ENCODE measurements at regions not wholly inside any gene's neighbourhood (a gene's known extent, or its start where the extent isn't known, plus 50 kb on each side); places are given as distances from the start of the nearest gene placed in this dataset.

DNA sequence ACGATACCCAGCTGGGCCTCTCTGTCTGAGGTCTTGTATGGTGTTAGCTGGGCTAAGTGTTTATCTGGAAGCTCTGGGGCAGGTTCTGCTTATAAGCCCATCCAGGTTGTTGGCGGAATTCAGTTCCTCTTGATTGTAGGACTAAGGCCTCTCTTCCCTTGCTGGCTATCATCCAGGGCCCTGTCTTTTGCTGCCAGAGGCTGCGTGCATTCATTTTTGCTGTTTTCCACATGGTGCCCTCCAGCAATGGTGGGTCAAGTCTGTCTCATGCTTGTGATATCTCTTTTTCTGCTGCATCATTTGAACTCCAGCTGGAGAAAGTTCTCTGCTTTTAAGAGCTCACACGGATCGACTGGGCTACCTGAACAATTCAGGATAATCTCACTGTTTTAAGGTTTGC is 105.7 kb upstream of the ZNF618 start:
- Histone ChIP-seq H3K4ac (ENCODE audit: low read depth, low read length) (no peak overlapping the region), H2BK15ac (ENCODE audit: low read depth, low read length) (no peak overlapping the region), H3K56ac (ENCODE audit: extremely low read depth, insufficient read depth, low read length) (no peak overlapping the region), H3K23ac (ENCODE audit: low read depth, low read length) (no peak overlapping the region), H3K4me2 (ENCODE audit: low read depth, low read length) (no peak overlapping the region), H2BK120ac (ENCODE audit: low read depth, low read length) (no peak overlapping the region), H4K91ac (ENCODE audit: insufficient read depth, low read depth, low read length) (no peak overlapping the region), H2AK9ac (replicated peaks; ENCODE audit: low read depth, low read length, poor library complexity) (no peak overlapping the region), H3K27me3 (ENCODE audit: control insufficient read depth, insufficient read depth, low read length) (peaks cover 44% of the 10 kb centered on the region), H3K4me1 (ENCODE audit: control insufficient read depth, insufficient read depth, low read length) (no peaks in the 10 kb centered on the region), H3K36me3 (ENCODE audit: control insufficient read depth, insufficient read depth, low read length) (no peaks in the 10 kb centered on the region), H3K79me1 (ENCODE audit: low read depth in 1 of 2, low read length in 2 of 2) (no peaks in the 10 kb centered on the region), H2BK5ac (ENCODE audit: low read depth, low read length, poor library complexity, severe bottlenecking) (no peak overlapping the region), H2AFZ (replicated peaks; ENCODE audit: low read length, poor library complexity) (no peak overlapping the region), H3K9ac (ENCODE audit: low read depth, low read length) (no peak overlapping the region), H4K5ac (ENCODE audit: low read depth, low read length) (no peak overlapping the region), H2AK5ac (ENCODE audit: low read depth, low read length) (no peak overlapping the region), H3K27ac (ENCODE audit: insufficient read depth, low read length) (no peak overlapping the region), H3K4me3 (ENCODE audit: insufficient read depth, low read depth, low read length) (no peak overlapping the region), H4K20me1 (ENCODE audit: insufficient read depth, low read length) (no peaks in the 10 kb centered on the region), H2BK20ac (ENCODE audit: low read depth, low read length) (no peak overlapping the region), H3K14ac (replicated peaks; ENCODE audit: low read depth, low read length) (no peak overlapping the region), H3K9me1 (ENCODE audit: insufficient read depth, low read length) (no peaks in the 10 kb centered on the region), H3K18ac (ENCODE audit: low read depth, low read length) (no peak overlapping the region), H4K8ac (ENCODE audit: low read depth in 2 of 2, low read length in 2 of 2) (no peak overlapping the region), H3K9me3 (ENCODE audit: control insufficient read depth, insufficient read depth, low read length) (peaks cover 3% of the 10 kb centered on the region; the same call in 1 of the 2 replicates)
- POLR2A ChIA-PET (ENCODE audit: unreplicated experiment): no interaction called here
- intact Hi-C loops (cut with micrococcal nuclease) (no loop called here), dilution Hi-C loops (cut with HindIII; ENCODE audit: low sequenced_read_pairs, unreplicated experiment) (no loop called here), in situ Hi-C loops (cut with MboI; ENCODE audit: low sequenced_read_pairs) (loop anchor here (25.0 kb wide), 1 partner anchor 92 kb away; no protein-coding TSS in a partner anchor)
- CTCF ChIA-PET: no interaction called here
- DNase-seq (peak; percentile 5), ATAC-seq (ENCODE audit: low read depth) (no peak)
- 58% methylated on average over 2 of the region's 5 CpGs; no CpG with 5 or more reads in 1 of the 2 experiments for WGBS, 2 experiments (ENCODE audit: extremely low coverage in 2 of 2, insufficient read length in 1 of 2)
- no TSS peak for BruUV-seq (replicated peaks)
- TF ChIP-seq MAZ (IDR thresholded peaks at IDR 0.05; ENCODE audit: borderline replicate concordance, low read depth, low read length) (no peak), POLR2A (IDR thresholded peaks at IDR 0.05; ENCODE audit: low read depth, low read length) (no peak), SMC3 (IDR thresholded peaks at IDR 0.05; ENCODE audit: low read depth, low read length) (no peak), BHLHE40 (IDR thresholded peaks at IDR 0.05; ENCODE audit: low read depth, low read length) (no peak), CHD1 (IDR thresholded peaks at IDR 0.05; ENCODE audit: low read depth, low read length) (no peak), CEBPB (IDR thresholded peaks at IDR 0.05; ENCODE audit: low read depth, low read length) (no peak), NFE2L2 (IDR thresholded peaks at IDR 0.05; ENCODE audit: low read depth, low read length) (no peak), RCOR1 (IDR thresholded peaks at IDR 0.05; ENCODE audit: insufficient replicate concordance, low read length) (no peak), MXI1 (IDR thresholded peaks at IDR 0.05; ENCODE audit: borderline replicate concordance, low read depth, low read length) (no peak), MAFK (IDR thresholded peaks at IDR 0.05; ENCODE audit: low read depth, low read length) (no peak), RAD21 (IDR thresholded peaks at IDR 0.05; ENCODE audit: low read length) (no peak)
- TF ChIP-seq, protein P1, sequence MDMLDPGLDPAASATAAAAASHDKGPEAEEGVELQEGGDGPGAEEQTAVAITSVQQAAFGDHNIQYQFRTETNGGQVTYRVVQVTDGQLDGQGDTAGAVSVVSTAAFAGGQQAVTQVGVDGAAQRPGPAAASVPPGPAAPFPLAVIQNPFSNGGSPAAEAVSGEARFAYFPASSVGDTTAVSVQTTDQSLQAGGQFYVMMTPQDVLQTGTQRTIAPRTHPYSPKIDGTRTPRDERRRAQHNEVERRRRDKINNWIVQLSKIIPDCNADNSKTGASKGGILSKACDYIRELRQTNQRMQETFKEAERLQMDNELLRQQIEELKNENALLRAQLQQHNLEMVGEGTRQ (IDR thresholded peaks at IDR 0.05; ENCODE audit: low read depth, low read length): no peak
- TF ChIP-seq, protein P2, sequence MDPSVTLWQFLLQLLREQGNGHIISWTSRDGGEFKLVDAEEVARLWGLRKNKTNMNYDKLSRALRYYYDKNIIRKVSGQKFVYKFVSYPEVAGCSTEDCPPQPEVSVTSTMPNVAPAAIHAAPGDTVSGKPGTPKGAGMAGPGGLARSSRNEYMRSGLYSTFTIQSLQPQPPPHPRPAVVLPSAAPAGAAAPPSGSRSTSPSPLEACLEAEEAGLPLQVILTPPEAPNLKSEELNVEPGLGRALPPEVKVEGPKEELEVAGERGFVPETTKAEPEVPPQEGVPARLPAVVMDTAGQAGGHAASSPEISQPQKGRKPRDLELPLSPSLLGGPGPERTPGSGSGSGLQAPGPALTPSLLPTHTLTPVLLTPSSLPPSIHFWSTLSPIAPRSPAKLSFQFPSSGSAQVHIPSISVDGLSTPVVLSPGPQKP (IDR thresholded peaks at IDR 0.05; ENCODE audit: borderline replicate concordance, low read depth, low read length): no peak
- TF ChIP-seq, protein P3, sequence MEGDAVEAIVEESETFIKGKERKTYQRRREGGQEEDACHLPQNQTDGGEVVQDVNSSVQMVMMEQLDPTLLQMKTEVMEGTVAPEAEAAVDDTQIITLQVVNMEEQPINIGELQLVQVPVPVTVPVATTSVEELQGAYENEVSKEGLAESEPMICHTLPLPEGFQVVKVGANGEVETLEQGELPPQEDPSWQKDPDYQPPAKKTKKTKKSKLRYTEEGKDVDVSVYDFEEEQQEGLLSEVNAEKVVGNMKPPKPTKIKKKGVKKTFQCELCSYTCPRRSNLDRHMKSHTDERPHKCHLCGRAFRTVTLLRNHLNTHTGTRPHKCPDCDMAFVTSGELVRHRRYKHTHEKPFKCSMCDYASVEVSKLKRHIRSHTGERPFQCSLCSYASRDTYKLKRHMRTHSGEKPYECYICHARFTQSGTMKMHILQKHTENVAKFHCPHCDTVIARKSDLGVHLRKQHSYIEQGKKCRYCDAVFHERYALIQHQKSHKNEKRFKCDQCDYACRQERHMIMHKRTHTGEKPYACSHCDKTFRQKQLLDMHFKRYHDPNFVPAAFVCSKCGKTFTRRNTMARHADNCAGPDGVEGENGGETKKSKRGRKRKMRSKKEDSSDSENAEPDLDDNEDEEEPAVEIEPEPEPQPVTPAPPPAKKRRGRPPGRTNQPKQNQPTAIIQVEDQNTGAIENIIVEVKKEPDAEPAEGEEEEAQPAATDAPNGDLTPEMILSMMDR (conservative IDR thresholded peaks at IDR 0.05; ENCODE audit: low read depth, low read length): no peak

Measured in IMR-90 (cell line).